ENCODE measurements at regions not wholly inside any gene's neighbourhood (a gene's known extent, or its start where the extent isn't known, plus 50 kb on each side); places are given as distances from the start of the nearest gene placed in this dataset.

DNA sequence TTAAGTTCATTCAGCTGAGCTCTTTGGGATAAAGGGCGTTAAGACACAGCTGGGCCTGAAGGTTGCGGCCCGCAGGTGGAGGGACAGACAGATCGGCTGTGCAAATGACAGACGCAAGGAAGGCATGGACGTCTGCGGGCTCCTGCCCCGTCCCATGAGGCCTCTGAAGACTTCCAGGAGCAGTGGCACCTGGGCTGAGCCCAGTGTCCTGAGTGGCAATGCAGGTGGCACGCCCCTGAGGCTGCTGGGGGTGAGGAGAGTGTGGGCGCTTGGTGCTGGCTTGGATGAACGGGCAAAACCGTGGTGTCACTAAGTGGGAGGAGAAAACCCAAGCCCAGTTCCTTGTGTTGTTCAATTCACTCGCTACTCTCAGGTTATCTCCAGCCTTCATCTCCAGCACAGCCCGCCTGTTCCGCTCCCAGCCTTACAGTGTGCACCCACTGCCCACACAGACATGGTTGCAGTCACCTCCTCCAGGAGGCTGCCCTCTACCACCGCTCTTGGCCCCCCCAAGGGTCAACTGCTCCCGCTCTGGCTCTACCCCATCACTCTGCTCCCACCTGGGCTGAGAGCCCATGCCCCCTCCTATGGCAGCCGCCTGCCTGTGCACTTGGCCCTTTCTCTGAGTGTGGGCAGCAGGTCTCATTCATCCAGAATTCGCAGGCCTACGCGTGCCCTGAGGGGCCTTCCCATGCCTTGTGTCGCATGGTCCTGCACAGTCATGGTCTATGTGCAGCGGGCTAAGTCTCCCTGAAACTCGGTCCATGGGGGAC is 50.3 kb downstream of the PTGR3 start:
- peak; percentile 17 for DNase-seq

DNA sequence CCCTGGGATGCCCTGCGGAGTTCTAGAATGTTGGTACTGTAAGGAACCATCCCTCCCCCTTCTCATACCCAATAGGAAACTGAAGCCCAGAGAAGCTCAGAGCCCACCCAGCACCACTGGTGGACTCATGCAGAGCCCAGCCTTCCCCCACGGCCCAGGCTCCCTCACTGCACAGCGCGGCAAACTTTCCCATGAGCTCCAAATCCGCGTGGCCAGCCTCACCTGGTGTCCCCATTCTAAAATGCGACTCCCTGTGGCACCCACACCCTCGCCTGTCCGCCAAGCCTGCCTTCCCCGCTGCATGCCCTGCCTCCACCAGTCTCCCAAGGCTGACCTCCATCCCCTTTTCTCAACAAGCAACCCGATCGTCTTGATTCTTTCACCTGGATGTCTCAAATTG is 51.1 kb downstream of the PTGR3 start:
- DNase-seq, result no peak

DNA sequence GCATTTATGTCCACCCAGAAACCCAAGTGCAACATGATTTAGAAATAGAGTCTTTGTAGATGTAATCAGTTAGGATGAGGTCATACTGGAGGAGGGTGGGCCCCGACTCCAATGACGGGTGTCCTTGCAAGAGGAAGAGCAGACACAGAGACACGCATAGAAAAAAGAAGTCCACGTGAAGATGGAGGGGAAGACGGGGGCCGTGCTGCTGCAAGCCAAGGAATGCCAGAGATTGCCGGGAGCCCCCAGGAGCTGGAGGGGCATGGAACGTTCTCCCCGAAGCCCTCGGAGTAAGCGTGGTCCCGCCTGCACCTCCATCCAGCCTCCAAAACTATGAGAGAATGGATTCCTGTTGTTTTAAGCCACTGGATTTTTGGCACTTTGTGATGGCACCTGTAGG is 51.6 kb downstream of the PTGR3 start:
- DNase-seq, result no peak

DNA sequence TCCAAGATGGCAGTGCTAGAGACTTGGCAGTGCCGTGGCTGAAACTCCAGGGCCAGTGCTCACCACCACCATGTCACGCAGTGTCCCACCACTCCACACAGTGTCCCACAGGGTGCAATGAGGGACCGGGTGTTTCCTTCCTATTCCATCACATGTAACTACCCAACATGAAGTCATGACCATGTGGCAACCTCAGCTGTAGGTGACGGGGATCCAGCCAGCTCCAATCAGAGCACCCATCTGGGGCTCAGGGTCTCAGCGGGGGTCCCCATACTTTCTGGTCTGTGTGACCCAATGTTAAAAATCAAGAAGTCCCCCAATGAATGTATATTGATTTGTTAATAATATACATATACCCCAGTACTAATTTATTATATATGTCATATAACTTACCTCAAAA is 52.1 kb downstream of the PTGR3 start:
- DNase-seq, result no peak

DNA sequence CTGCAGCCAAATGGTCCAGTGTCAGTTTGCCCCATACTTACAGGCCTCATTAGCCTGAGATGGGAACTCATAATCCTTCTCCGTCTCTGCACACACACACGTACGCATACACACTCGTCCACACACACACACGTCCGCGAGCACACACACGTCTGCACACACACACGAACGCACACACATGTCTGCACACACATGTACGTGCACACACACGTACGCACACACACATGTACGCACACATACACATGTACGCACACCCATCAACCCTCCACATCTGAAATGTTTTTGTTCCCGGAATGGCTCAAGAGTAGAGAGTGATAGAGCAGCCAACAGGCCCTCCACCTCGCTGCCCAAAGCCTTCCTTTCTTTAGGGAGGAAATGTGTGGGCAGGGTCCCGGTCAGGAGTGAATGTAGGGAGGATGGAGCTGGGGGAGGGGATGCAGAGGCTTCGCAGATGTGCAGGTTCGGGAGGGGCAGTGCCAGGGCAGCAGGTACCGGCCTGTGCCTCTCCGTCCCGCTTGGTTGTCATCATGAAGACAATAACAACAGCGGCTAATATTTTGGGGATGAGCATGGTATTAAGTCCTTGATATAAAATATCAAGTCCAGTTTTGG is 52.7 kb downstream of the PTGR3 start:
- no peak for DNase-seq

DNA sequence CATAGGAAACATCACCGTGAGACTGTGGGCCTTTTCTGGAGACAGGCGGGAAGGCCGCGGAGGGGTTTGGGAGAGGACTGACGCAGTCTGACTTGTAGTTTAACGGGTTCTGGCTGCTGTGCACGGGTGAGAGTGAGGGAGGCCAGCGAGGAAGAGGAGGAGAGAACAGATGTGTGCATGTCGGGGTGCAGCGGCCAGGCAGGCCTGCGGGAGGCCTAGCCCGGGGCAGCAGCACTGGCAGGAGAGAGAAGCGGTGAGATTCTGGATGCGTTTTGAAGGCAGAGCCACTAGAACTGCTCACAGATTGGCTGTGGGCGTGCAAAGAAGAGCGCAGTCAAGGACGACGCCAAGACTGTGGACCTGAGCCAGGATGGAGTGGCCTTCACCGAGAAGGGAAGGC is 53.9 kb downstream of the PTGR3 start:
- no peak for DNase-seq

DNA sequence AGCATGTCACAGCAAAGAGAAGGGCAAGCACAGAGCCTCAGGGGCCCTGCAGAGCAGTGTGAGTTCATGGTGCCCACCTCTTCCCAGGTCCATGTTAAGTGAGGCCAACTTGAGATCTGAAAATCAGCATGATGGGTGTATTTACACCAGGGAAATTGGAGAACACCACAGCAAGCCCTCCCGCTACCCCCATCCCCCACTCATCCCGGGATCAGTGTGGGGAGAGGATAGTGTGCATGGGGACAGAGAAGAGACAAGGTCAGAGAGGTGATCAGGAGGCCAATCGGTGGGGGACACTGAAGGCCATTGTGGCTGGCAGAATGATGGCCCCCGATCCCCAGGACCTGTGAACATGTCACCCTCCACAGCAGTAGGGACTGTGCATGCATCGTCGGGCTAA is 54.7 kb downstream of the PTGR3 start:
- DNase-seq, result no peak

DNA sequence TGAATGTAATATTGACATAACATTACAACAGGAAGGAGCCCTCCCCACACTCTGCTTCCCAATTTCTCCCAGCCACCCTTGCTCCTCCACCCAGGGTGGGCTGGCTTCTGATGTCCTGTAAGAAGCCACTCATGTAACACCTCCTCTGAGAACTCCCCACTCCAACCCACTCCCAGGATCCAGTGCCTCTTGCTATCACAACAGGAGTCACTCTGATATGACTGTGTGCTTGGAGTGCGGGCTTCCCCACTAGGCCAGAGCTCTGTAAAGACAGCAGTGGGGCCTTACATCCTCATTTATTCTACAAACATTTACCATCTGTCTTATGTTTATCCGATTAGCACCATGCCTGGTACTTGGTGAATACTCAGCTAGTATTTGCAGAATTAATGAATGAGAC is 65.1 kb downstream of the PTGR3 start:
- no peak for DNase-seq

DNA sequence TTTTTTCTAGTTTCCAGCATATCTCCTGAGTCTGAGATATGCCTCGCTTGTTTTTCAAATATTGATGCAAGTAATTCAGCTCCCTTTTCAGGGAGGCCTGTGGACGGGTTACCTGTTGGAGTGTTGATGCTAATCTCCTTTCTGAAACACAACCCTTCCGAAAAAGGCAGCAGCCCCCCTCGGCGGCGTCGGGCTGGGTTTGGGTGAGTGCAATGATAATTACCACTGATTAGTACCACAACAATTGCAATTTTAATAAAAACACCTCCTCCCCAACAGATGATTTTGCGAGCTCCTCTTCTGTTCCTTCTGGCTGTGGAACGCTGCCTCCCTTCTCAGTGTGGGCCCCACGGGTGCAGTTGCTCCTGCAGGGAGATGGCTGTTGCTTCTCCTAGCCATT is 66.3 kb downstream of the PTGR3 start:
- DNase-seq, result no peak

DNA sequence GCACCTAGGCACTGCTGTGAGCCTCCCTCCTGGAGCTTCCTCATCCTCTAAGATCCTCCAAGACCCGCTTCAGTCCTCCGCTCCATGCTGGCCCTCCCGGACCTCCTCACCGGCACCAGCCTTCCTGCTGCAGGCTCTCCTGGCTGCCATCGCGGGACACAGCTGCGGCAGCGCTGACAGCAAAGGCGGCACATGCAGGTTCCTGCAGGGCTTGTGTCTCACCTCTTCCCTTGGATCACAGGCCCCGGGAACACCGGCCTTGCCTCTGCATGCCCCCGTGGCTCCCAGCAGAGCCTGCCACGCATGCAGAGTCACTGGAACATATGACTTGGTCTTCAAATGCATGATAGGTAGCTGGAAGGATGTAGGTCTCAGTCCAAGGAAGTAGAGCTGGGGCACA is 67.2 kb downstream of the PTGR3 start:
- no peak for DNase-seq

DNA sequence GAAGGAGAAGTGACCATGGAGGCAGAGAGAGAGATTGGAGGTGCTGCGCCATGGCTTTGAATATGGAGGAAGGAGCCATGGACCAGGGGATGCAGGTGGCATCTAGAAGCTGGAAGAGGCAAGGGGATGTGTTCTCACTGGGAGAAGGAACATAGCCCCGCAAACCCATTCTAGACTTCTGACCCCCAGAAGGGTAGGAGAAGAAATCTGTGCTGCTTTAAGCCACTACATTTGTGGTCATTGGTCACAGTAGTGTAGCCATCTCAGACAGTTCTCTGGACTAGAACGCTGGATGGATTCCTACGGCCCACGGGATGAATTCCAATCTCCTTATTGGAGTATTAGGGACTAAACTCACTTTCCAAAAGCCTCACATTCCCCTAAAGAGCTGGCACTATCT is 67.8 kb downstream of the PTGR3 start:
- no peak for DNase-seq

DNA sequence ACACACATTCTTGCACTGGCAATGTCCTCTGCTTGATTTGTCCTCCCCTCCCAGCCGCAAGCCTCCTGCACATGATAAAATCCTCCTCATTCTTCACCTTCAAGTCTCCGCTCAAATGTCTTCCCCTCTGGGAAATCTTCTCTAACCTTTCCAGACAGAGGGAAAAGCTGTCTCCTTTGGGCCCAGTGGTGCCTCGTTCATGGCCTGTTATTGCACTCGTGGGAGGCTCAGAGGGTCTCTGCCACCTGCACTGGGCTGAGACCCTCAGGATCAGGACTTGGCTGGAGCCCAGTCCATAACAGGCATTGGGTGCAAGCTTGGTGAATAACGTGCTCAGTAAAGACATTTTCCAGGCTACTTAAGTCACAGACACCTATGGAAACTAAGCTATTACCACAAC is 68.6 kb downstream of the PTGR3 start:
- no peak for DNase-seq

DNA sequence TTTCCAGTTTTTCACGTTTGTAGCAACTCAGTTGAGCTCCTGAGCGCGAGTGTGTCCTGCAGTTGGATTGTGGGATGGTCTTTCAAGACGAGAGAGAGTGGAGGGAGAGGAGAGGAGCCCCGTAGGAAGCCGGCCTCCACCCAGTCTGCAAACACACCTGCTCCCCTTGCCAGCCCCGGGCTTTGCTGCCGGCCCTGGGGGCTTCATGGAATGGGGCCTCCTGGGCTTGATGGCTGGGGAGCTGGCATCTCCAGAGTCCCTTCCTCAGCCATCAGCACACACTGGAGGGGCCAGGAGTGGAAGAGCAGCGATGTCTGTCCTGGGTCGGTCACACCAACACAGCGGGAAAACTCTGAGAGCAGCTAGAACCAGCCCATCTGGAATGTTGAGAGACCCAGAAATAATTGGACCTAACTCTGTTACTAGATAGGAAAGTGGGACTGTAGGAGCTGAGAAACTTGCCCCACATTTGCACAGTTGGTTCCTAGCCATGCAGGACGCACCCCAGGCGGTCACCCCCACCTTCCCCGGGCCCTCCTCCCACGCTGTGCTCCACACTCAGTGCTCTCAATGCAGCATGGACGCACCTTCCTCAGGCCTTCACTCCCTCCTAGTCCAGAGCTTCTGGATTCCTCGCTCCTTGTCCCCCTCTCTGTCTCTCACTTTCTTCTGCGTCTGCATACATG is 69.6 kb downstream of the PTGR3 start:
- DNase-seq, result no peak

DNA sequence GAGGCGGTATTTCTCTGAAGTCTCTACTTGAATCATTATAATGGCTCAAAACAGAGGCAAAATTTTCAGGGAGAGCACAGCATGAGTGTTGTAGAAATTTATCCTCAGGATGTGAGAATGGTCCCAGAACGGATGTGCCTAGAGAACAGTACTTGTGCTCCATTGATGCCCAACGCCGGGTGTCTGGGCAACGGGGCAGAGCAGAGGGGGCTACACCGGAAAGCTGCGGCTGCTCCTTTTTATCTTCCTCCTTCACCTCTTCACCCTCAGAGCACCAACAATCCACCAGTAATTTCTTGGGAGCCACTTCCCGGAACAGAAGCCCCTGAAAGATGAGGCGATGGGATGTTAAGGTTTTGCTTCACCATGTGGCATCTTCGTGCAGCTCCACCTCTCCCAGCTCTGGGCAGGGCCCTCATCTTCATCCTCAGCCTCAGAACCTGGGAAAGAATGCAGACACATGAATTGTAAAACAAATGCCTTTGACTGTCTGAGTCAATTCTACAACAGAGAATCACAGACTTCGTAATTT is 71.5 kb downstream of the PTGR3 start:
- no peak for DNase-seq

DNA sequence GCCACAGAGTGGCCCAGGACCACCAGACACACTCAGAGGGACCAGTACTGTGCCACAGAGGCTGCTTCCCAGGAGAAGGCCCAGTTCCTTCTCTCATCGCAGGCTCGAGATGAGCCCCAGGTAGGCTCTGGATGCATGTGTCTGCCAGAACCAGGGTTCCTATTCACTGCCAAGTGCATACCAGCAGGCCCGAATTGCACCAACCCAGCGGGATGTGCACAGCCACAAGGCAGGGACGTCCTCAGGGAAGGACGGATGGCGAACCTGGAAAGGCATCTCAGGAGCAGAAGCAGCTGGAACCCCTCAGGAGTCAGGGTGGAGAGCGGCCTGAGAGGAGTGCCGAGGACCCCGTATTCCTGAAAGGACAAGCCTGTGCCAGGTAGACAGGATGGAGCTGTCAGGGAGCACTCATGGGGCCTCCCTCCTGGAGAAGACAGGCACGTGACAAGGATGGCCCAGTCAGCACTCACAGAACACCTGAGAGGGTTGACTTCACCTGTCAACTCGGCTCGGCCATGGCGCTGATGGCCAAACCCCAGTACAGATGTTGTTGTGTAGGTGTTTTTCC is 73.7 kb downstream of the PTGR3 start:
- no peak for DNase-seq

DNA sequence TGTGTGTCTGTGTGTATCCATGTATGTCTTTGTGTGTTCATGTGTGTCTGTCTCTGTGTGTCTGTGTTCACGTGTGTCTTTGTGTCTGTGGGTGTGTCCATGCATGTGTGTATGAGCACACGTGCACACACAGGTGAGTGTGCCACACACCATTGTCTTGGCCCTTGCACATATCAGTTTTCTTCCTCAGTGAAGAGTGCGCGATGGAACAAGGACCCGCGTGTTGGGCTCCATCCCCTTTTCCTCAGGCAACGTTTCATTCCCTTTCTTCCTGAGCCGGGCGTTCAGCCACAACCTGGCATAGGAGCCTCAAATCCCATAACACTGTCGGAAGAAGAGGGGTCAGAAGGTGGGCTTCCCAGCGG is 74.3 kb downstream of the PTGR3 start:
- DNase-seq, result no peak

DNA sequence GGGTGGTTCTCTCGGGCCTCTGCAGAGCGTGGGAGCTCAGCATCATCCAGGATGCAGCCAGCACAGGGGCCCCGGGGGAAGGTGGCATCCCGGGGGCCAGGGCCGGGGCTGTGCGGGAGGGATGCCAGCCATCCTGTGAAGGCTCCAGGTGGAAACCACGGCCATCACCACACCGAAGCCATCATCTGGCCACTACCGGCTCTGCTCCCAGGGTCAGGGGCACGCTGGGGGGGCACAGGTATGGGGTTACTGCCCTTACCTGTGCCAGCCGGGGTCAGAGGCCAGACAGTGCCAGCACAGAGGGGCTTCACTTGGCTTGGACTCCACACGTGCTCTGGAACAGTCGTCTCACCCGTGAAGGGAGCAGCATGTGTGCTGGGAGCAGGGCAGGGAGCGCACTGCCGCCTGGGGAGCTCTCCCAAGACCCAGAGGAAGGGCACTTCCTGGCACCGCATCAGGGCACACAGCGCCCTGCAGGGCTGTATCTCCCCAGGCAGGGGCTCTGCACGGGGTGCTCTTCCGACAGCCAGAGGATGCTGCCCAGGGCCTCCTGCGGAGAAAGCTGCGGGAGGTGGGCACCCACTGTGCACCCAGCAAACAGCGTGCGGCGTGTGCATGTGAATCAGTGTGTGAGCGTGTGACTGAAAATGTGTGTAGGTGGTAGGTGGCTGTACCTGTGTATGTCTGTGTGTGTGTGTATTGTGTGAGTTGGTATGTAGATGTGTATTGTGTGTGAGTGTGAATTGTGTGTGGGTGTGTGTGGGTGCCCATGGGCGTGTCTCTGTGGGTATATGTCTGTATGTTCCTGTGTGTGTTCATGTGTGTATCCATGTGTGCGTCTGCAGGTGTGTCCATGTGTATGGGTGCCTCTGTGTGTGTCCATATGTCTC is 75.0 kb downstream of the PTGR3 start:
- DNase-seq, result no peak

DNA sequence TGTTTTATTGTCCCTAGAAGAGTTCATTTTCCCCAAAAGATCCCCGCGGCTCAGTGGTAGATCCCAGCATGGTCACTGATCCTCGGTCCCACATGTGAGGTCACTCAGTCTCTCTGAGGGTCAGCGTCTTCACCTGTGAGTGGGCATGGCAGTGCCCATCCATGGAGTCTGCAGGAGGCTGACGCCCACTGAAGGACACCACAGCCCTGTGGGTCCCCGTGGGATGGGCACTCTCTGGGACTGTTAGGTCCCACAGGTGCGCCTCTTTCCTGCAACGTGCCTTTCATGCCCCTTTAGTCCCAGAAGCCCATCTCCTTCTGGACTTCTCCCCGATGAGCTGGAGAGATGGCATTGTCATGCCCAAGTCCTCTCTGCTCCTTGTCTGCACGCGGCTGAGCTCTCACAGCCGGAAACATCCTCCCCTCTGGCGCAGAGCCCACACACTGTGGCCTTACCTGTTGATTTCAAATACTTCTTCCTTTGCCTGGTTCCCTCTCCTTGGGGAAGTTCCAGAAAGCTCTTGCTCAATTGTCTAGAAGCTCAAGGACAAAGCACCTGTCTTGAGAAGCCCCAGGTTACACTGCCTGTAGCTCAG is 75.9 kb downstream of the PTGR3 start:
- DNase-seq, result peak; percentile 69

DNA sequence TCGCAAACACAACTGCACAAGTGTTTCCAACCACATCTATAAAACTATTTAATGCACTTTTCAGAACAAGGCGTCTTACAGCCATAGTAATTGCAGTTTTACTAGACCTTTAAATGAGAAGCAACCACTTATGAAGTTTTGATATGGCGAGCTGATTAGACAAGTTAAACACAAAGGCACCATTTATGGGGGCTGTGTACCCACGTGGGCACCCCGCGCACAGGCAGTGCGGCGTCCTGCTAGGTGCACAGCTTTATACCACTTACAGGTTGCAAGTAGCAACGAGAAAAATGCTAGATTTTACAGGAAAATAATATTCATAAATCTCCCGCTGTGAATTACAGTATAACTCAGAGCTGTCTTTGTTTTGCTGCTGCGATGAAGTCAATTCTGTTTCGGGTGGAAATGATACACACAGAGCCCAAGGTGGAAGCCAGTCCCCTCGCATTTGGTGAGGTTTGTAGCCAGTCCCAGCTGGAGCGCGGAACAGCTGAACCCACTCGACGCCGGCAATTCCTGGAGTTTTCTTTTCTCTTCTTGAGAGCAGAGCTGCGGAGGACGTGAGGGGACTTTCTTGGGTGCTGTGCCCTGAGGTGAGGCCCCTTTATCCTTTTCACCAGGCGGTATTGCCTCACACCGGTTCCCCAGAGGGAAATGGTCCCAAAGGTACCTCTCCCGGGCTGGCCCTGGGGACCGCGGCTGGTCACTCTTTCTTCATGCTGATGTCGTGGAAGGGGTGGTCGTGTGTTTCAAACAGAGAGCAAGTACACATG is 76.7 kb downstream of the PTGR3 start:
- DNase-seq, result no peak

DNA sequence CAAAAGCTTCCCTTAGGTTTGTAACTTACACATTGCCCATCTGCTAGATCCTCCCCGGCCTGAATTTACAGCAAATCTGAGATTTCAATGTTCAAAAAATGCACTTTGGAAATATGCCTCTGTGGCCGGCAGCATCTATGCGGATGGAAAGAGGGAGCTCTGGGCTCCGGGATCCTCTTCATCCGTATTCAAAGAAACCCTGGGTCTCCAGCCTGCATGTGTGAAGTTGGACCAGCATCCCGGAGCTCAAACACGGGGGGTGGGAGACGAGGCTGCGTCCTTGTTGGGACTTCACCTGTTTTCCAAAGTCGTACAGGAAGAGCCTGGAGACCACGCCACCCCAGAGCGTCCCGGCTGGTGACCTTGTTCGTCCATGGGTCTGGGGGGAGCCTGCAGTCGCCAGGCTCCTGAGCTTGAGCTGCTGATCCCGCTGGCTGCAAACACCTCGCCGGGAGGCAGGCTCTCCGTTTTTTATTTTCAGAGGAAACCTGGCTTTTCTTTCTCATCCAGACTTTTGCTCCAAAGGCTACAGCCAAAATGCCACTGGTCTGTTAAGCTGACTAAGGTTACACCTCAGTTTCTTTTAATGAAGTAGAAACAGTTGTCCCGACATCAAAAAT is 77.4 kb downstream of the PTGR3 start:
- no peak for DNase-seq

All from RPMI8226 (cell line).